ENCODE measurements at regions not wholly inside any gene's neighbourhood (a gene's known extent, or its start where the extent isn't known, plus 50 kb on each side); places are given as distances from the start of the nearest gene placed in this dataset.

GRCh38 chr7:79897166-79897565, 237.5 kb upstream of the GNAI1 start:
- TF ChIP-seq, protein P1, sequence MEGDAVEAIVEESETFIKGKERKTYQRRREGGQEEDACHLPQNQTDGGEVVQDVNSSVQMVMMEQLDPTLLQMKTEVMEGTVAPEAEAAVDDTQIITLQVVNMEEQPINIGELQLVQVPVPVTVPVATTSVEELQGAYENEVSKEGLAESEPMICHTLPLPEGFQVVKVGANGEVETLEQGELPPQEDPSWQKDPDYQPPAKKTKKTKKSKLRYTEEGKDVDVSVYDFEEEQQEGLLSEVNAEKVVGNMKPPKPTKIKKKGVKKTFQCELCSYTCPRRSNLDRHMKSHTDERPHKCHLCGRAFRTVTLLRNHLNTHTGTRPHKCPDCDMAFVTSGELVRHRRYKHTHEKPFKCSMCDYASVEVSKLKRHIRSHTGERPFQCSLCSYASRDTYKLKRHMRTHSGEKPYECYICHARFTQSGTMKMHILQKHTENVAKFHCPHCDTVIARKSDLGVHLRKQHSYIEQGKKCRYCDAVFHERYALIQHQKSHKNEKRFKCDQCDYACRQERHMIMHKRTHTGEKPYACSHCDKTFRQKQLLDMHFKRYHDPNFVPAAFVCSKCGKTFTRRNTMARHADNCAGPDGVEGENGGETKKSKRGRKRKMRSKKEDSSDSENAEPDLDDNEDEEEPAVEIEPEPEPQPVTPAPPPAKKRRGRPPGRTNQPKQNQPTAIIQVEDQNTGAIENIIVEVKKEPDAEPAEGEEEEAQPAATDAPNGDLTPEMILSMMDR (conservative IDR thresholded peaks at IDR 0.05; ENCODE audit: low read length), result no peak
- no peak for TF ChIP-seq EZH2phosphoT487 (IDR thresholded peaks at IDR 0.05; ENCODE audit: borderline replicate concordance)
